SH-SY5Y (cell line): ENCODE measurements at regions not wholly inside any gene's neighbourhood (a gene's known extent, or its start where the extent isn't known, plus 50 kb on each side); places are given as distances from the start of the nearest gene placed in this dataset.

Experiments
- GATA2 ChIP-seq: IDR thresholded peaks from 2 replicates; pipeline ENCODE4 v1.6.1; 2011; ENCODE audit warnings: mild to moderate bottlenecking, low read depth, low read length
- GATA3 ChIP-seq: IDR thresholded peaks from 2 replicates; pipeline ENCODE4 v1.6.1; 2011; ENCODE audit warnings: low read depth, mild to moderate bottlenecking, low read length, moderate library complexity

DNA sequence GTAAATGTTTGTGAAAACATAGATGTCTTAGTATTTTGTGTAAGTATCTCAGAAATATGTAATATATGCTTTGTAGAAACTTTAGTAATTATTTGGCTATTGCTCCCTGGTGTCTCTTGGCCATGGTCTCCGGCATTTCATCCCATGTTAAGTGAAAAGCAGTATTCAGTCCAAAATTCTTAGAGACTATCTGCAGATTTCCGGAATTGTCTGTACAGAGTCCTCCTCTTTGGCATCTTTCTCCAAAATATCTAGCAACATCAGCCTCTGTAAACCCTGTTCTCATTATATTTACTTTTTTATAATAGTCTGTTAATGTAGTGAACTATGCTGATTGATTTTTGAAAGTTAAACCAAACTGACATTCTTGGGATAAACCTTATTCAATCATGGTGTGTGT, 352.7 kb downstream of the ARPP21 start:
- no peak for TF ChIP-seq GATA2
- no peak for TF ChIP-seq GATA3
